Right kidney (tissue), 1 donor: ENCODE measurements at regions not wholly inside any gene's neighbourhood (a gene's known extent, or its start where the extent isn't known, plus 50 kb on each side); places are given as distances from the start of the nearest gene placed in this dataset.
"Not testable (repeated sequence)": the region's sequence is repeated elsewhere in the genome, so short reads cannot be mapped to it uniquely, and the experiment has no call there.

ENCODE experiments used
- DNase-seq: peaks from one replicate; pipeline ENCODE4 v3.0.0-alpha.2; 2016

DNA sequence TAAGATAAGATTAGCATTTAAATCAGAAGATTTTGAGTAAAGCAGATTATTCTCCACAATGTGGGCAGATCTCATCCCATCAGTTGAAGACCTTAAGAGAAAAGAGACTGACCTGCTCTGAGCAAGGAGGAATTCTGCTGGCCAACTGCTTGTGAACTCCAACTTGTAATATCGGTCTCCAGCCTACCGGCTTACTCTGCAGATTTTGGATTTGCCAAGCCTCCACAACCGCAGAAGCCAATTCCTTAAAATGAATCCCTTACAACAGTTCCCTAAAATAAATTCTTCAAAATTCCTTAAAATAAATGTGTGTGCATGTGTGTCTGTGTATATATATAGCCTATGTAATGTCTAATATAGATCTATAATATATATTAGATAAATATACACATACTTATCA, 107.4 kb upstream of the KLF13 start:
- no peak for DNase-seq

DNA sequence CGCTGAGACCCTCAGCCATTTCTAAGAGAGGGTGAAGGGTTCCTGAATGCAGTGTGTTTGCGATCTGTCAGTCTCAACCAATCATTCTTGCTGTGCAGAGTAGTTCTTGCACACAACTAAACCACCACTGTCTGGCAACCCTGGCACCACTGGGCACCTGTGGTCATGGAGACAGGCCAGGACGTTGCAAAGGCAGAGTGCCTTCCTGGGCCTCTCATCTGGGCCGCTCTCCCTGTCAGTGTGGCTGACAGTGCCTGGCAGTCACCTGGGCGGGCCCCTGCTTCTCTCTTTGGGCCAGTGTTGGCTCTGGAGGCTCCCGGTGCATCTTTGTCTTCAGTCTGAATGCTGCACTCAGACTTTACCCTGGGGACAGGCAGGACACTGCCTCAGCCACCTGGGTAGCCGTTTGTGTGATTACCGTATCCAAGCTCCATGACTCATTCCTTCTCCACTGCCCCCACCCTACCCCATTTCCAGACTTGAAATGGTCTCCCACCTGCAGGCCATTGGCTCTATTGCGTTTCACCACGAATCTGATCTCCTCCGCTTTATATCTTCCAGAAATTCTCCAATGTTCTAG, 104.6 kb upstream of the KLF13 start:
- no peak for DNase-seq

DNA sequence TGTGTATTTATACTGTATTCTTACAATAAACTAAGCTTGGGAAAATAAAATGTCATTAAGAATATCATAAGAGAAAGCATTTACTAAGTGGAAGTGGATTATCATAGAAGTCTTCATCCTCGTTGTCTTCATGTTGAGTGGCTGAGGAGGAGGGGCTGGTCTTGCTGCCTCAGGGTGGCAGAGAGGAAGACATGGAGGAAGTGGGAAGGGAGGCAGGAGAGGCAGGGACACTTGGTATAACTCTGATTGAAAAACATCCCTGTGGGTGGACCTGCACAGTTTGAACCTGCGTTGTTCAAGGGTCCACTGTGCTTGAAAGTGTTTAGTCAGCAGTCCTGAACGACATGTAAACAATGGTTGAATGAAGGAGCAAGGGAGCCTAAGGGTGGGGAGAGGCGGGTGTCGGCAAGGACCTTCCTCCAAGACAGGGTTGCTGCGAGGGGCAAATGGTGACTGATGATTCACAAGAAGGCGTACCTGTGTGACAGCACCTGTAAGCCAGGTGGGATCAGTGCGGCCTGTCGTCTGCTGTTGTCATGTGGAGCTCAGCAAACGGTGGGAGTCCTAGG, 103.8 kb upstream of the KLF13 start:
- DNase-seq: no peak

DNA sequence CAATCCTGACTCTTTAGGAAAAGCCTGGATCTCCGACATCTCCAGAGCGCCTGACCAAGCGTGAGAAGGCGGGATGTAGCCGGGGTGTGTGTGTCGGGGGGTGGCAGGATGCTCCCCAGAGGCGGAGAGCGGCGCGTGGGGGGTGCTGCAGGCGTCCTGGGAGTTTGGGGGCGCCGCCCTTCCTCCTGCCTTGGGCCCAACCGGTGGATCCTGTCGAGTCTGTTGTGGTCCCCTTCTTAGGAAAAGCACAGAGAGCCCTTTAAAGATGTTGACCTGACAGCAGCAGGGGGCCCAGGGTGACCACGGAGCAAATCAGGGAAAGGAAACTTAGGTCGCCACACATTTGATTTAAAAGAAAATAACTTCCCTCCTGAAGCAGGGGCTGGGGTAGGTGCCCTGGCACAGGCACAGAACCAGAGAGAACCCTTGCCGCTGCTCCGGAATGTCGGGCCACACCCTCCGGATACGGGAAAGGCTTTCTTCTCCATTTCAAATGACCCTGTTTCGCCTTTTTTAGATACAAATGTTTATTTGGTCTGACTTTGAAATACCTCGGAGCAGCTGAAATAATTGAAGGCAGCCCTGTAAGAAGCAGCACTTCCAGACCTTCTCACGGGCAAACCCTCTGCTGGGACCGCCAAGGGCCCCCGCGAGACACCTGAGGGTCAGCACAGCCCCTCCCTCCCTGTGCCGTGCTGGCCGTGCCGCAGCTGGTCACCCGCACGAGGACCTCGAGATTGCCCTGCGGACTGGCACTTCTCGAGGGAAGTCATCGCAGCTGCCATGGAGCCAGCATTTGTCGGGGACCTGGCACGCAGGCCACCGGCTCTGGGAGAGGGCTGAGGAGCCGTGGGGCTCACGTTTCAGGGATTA, 102.9 kb upstream of the KLF13 start:
- DNase-seq: no peak

DNA sequence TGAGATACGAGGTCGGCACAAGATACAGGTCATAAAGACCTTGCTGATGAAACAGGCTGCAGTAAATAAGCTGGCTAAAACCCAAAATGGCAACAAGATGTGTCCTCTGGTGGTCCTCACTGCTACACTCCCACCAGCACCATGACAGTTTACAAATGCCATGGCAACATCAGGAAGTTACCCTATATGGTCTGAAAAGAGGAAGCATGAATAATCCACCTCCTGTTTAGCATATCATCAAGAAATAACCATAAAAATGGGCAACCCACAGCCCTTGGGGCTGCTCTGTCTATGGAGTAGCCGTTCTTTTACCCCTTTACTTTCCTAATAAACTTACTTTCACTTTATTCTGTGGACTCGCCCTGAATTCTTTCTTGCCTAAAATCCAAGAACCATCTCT, 102.0 kb upstream of the KLF13 start:
- not testable (repeated sequence) for DNase-seq

DNA sequence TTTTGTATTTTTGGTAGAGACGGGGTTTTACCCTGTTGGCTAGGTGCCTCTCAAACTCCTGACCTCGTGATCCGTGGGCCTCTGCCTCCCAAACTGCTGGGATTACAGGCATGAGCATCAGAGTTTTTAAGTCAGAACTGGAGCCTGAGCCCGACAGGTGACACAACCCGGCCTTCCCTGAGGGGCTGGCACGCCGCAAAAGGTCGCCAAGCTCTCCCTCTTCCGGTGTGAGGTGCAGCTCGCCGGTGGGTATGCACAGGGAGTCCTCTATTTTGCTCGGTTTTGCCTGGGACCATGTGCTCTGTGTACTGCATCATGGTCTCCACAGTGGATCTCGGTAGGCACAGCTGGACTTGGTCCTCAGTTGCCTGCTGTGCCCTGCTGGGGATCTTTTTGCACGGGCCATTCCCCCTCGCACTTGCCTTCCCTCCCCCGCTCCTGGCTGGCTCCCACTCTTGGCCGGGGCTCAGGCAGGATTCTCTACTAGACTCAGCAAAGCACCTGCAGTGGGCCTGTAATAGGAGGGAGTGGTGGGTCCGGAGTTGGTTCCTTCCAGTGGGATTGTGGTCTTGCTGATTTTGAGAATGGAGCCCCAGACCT, 101.2 kb upstream of the KLF13 start:
- no peak for DNase-seq

DNA sequence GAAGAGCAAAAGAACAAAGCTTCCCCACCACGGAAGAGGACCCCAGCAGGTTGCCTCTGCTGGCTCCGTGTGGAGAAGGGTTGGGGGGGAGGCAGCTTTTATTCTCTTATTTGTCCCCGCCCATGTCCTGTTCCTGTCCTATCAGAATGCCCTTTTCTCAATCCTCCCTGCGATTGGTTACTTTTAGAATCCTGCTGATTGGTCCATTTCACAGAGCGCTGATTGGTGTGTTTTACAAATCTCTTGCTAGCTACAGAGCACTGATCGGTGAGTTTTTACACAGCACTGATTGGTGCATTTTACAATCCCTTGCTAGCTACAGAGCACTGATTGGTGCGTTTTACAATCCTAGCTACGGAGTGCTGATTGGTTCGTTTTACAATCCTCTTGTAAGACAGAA, 100.6 kb upstream of the KLF13 start:
- DNase-seq: no peak

DNA sequence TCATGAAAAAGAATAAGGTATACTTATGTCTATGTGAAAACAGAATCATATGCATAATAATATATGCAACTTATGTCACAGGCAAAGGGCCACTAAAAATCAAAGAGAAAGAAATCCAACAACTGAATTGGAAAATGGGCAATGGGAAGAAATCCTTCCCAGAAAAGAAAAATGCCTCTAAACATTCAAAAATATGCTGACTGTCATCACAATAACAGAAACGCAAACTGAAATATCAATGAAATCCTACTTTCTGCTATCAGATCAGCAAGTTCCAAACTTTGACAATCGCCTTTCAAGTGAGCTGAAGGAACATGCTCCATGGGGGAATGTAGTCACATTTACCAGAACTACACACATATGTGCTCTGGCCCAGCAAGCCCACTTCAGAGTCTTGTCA, 99.4 kb upstream of the KLF13 start:
- no peak for DNase-seq

DNA sequence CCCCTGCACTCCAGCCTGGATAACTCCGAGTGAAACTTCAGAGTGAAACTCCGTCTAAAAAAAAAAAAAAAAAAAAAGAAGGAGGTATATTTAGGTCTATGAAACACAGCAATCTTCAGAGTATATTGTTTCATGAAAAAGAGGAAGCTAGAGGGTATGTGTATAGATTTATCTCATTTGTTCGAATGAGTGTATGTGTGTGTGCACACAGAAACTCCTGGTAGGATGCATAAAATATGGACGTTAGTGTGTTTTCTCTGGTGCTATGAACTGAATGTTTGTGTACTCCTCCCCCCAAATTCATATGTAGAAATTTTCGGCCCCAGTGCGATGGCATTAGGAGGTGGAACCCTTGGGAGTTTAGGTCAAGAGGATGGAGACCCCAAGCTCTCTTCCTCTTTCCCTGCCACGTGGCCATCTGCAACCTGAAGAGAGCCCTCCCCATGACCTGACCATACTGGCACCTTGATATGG, 98.6 kb upstream of the KLF13 start:
- DNase-seq: no peak

DNA sequence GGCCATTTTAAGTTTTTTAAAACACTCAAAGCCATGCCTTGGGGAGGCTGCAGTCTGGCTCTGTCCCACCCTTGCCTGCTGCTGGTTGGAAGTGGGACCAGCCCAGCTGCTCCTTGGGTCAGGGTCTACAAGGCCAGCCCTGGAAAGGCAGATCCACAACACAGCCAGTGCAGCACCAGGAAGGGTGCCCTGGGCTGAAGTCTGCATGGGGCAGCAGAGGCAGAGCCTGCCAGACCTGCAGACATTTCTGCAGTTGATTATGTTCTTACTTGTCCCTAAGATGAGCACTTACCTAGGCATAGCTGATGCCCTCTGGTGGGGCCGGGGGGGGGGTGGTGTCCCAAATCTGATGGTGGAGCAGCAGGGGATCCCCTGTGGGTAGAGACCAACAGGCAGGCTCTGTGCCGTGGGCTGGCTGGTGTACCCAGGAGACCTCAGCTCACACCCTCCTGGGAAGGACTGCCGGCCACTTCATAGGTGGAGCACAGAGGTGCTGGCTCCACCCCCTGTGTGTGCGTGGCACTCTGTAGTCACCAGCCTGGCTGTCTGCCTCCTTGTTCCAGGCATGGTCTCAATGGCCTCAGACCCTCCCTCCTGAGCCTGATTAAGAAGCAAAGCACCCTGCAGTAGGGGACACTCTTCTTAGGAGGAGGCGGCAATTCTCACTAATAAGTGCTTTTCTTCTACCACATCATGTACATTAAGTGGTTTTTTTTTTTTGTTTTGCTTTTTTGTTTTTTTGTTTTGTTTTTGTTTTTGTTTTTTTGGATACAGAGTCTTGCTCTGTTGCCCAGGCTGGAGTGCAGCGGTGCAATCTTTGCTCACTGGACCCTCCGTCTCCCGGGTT, 97.4 kb upstream of the KLF13 start:
- DNase-seq: no peak

DNA sequence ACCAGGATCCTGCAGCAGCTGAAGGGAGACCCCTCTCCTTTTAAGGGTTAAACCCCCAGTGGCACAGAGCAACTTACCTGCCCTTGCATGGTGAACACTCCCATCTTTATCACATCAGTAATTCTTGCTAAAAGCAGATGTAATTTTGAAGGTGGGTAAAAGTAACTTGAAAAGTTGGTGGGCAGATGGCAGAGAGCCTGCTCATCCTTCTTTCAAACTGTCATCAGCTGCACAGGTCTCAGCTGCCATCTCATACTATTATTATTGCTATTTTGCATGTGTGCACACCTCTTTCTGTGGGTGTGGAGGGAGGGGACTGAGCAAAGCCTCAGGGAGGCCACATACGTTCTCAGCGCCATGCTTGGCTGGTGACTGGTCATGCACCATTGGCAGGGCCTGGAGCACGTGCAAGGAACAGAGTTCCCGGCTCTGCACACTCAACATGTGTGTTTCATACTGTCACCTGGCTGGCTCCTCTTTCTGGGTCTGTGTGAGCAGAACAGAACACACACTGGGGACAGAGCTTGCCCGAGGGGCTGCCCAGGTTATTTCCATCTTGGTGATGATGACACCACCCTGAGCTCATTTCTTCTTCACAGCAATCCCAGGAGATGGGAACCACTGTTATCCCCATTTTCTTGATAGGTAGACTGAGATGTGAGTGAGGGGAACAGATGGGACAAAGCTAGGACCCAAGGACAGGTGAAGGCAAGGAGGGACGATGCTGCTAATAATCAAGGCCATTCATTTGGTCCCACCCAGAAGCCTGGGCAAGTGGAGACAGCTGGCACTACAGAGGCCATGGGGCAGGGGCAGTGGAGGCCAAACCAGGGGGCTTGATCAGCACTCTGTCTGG, 95.8 kb upstream of the KLF13 start:
- no peak for DNase-seq

DNA sequence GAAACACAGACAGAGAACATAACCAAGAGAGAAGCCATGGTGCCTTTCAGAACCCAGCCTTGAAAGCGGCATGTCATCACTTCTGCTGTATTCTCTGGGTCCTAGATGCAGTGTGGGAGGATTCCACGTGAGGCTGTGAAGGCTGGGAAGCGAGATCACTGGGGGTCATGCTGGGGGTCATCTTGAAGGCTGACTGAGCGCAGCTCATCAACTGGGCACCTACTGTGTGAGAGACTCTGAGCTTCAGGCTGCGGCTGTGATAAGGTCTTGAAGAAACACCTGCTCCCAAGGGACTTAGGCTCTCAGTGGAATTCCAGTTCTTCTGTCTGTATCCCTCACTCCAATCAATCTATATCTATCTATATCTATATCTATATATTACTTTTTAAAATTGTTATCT, 91.8 kb upstream of the KLF13 start:
- DNase-seq: no peak

DNA sequence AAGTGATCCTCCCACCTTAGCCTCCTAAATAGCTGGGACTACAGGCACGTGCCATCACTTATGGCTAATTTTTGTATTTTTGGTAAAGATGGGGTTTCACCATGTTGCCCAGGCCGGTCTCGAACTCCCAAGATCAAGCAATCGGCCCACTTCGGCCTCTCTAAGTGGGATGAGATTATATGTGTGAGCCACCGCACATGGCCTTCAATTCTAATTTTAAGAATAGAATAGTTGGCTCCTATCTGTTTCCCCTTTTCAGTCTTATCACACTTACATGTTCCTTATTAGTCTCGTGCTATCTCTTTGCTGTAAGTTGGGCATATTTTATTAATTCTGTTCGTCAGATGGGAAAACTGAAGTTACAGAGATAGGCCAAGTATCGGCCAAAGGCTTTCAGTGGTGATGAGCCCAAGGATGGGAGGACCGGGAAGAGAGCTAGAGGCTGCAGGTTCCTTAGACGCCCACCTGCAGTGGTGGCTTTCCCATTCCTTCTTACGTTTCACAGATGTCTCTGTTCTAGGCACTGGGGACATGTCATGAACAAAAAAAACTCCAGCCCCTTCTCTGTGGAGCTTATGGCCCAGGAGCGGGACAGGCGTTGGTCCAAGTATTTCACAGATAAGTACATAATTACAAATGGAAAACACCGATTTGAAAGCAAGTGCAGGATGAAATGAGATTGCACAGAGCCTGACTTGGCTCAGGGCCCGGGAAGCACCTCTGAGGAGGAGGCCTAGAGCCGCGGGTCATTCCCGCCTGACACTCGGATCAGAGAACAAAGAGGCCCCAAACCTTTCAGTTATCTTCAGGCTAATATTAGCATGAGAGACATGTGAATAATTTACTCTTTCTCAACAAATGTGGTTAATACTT, 91.1 kb upstream of the KLF13 start:
- DNase-seq: no peak

DNA sequence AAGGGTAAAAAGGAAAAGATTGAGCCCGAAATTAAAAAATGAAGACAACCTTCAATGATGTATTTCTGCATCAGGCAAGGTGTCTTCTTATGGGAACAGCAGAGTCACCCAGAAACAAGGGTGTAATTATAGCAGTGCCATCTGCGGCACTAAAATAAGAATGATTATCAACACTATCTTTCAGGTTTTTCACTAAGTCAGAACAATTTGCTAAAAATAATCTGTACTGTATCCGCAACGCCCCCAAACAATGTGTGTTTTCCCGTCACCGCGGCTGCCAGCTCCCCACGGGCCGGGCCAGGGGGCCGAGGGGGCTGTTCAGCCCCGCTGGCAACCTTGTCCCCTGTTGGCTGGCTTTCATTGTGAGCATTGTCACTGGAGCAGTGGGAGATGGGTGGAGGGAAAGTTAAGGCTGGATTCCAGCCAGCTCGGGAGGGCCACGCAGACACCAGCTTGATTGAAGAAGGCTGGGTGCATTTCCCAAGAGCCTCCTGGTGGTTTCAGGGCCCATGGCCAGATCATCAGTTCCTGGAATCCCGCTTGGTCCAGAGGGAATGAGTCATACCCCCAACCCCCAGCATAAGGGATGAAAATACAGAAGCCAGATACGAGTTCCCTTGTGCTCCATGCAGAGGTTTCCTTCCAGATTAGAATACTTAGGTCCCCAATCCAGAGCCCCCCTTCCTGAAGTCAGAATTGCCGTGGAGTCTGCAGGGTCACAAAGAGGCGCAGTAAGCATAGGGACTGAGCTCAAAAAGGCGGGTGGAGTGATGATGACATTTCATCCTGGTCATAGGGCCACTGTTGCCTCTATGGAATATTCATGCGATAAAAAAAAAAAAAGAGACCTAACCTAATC, 90.2 kb upstream of the KLF13 start:
- DNase-seq: peak; percentile 35

DNA sequence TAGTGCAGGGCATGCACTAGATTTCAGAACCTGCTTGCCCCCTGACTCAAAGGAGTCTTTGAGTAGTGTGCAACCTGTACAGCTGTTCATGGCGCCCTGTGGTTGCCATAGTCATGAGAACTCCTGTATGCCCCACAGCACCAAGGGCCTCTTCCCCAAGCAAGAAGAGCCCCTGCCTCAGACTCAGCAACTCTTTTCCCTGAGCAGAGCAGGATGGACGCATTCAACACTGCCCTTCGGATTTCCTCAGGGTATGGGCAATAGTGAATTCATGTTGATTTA, 89.7 kb upstream of the KLF13 start:
- no peak for DNase-seq

DNA sequence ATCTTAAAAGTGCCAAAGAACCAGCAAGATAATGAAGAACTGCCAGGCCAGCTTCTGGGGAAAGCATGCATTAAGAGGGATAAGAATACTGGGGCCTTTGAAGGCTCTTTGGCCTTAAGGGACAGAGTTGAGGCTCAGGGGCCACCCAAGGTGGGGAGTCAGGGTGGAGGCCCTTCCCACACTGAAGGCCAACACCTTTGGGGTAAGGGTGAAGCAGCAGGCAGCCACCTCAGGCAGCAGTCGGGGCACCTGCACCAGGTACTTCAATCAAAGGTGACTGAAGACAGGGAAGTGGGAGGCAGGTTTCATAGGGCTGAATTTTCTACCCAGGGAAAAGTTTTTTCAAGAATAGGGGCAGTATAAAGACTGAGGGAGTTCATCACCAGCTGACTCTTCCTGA, 87.7 kb upstream of the KLF13 start:
- DNase-seq: no peak

DNA sequence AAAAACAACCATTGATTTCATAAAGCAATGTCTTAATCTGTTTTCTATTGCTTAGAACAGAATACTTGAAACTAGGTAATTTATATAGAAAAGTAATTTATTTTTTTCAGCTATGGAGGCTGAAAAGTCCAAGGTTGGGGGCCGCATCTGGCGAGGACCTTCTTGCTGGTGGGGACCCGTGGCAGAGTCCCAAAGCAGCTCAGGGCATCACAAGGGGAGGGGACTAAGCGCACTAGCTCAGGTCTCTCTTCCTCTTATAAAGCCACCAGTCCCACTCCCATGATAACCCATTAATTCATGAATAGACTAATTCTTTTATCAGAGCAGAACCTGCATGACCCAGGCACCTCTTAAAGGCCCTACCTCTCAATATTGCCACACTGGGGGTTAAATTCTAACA, 87.2 kb upstream of the KLF13 start:
- DNase-seq: no peak

DNA sequence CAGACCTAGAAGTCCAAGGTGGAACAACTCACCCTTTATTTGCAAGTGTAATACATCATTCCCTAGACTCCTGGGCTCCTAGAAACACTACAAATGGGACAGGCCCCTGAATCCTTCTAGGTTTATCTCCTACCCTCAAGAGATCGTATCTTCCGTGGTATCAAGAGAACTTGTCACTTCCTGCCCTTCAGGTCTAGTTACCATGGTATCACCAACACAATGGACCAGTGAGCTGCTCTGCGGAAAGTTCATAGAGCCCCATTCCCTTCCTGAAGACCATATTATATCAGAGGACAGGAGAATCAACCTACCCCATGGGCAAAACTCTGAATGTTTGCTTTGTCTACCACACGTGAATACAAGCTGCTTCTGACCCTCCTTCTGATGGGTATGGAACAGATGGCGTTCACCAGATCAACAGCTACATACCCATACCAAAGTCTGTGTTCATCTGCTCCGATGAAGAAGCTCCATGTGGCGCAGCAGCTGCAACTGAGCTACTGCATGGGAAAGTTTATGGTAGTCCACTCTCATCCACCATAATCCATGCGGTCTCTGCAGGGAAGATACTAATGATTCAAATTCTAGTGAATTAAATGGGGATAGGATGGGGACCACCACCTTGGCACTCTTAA, 84.6 kb upstream of the KLF13 start:
- no peak for DNase-seq

DNA sequence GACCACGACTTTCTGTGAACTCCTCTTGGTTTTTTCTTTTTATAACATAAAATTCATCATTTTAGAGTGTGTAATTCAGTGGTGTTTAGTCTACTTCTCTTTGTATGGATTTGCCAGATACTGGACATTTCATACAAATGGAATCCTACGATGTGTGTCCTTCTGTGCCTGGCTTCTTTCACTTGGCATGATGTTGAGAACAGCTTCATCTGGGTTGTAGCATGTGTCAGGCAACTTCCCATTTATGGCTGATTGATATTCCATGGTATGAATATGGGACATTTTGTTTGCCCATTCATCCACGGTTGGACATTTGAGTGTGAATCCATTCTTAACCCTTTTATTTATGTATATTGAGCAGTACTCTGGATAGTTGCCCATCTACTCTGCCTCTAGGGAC, 82.7 kb upstream of the KLF13 start:
- no peak for DNase-seq
